ENCODE measurements at regions not wholly inside any gene's neighbourhood (a gene's known extent, or its start where the extent isn't known, plus 50 kb on each side); places are given as distances from the start of the nearest gene placed in this dataset.
"Not testable (repeated sequence)": the region's sequence is repeated elsewhere in the genome, so short reads cannot be mapped to it uniquely, and the experiment has no call there.

DNA sequence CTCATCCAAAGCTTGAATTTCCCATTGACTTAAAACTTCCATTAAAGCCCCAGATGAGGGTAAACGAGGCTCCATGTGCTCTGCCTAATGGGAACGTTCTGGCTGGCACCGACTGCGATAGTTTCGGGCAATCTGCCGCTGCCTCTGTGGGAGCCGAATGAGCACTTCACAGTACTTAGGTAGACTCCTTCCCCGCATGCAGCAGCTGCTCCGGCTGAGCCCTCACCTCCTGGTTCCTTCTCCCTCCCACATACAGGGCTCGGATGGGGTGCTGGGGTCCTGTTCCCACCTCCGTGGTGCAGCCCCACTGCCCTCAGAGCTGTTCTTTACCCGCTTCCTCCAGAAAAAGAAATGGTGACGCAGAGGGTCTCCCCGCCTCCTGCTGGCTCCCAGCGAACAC is 476.5 kb upstream of the SALL3 start:
- TF ChIP-seq, protein P1, sequence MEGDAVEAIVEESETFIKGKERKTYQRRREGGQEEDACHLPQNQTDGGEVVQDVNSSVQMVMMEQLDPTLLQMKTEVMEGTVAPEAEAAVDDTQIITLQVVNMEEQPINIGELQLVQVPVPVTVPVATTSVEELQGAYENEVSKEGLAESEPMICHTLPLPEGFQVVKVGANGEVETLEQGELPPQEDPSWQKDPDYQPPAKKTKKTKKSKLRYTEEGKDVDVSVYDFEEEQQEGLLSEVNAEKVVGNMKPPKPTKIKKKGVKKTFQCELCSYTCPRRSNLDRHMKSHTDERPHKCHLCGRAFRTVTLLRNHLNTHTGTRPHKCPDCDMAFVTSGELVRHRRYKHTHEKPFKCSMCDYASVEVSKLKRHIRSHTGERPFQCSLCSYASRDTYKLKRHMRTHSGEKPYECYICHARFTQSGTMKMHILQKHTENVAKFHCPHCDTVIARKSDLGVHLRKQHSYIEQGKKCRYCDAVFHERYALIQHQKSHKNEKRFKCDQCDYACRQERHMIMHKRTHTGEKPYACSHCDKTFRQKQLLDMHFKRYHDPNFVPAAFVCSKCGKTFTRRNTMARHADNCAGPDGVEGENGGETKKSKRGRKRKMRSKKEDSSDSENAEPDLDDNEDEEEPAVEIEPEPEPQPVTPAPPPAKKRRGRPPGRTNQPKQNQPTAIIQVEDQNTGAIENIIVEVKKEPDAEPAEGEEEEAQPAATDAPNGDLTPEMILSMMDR (IDR thresholded peaks at IDR 0.05), result no peak
- ATAC-seq (ENCODE audit: insufficient number of reproducible peaks, low FRiP score, low read depth) (no peak), DNase-seq (ENCODE audit: low spot score) (no peak)
- no peaks in the 10 kb centered on the region for H3K27me3 ChIP-seq (replicated peaks; ENCODE audit: insufficient read depth)
- H3K9me3 ChIP-seq, result no peaks in the 10 kb centered on the region
- no peaks in the 10 kb centered on the region for H3K4me1 ChIP-seq (ENCODE audit: control insufficient read depth in 1 of 2, low read depth in 2 of 2)
- H3K36me3 ChIP-seq, result no peaks in the 10 kb centered on the region
- no peak overlapping the region for H3K4me3 ChIP-seq
- H3K27ac ChIP-seq, result no peak overlapping the region

DNA sequence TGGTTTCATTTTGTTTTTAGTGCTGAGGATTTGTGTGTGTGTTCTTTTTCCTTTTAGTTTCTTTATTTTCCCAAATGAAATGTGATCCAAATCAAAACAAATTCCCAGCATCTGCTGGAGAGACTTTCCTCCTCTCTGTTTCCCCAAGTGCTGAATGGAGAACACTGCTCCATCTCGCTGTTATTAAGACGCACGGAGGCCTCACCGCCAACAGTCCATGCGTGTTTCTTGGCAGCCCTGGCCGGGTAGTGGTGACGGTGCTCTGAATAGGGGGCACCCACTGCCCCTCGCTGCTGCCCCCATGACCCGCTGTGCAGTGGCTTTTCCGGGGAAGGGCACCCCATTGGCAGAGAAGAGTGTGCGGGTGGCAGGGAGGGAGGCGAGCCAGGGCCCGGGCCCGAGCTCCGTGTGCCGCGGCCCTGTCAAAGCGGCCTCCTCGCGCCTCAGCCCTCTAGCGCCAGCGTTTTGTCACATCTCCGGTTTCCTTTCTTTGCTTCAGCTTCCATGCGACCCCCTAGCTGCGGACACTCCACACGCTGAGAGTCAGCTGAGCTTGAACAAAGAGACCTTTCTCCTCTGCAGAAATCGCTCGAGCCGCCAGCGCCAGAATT is 473.7 kb upstream of the SALL3 start:
- no peaks in the 10 kb centered on the region for H3K27me3 ChIP-seq (replicated peaks; ENCODE audit: insufficient read depth)
- H3K4me1 ChIP-seq (ENCODE audit: control insufficient read depth in 1 of 2, low read depth in 2 of 2), result no peaks in the 10 kb centered on the region
- no peak overlapping the region for H3K27ac ChIP-seq
- DNase-seq (ENCODE audit: low spot score) (no peak), ATAC-seq (ENCODE audit: insufficient number of reproducible peaks, low FRiP score, low read depth) (no peak)
- TF ChIP-seq, protein P1 (IDR thresholded peaks at IDR 0.05), result no peak
- no peaks in the 10 kb centered on the region for H3K36me3 ChIP-seq
- H3K4me3 ChIP-seq, result no peak overlapping the region
- H3K9me3 ChIP-seq, result no peaks in the 10 kb centered on the region

DNA sequence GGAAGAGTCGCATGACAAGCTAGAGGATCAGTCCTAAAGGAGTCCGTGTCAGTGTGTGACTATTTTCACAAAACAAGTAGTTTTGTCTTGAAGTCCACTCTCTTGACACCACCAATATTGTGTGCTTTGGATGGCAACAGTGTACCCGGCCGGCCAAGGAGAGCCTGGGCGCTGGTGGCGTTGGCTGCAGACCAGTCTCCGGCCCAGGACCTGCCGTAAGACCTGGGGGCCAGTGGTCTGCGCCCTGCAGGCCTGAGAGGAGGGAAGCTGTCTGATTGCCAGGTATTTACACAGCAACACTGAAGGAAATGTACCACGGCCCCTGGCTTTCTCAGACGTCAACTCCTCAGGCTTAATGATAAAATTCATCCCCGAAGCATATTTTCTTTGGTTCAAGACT is 472.4 kb upstream of the SALL3 start:
- H3K9me3 ChIP-seq, result no peaks in the 10 kb centered on the region
- H3K4me3 ChIP-seq, result no peak overlapping the region
- no peak overlapping the region for H3K27ac ChIP-seq
- ATAC-seq (ENCODE audit: insufficient number of reproducible peaks, low FRiP score, low read depth), result no peak
- TF ChIP-seq, protein P1 (IDR thresholded peaks at IDR 0.05), result no peak
- DNase-seq (ENCODE audit: low spot score), result no peak
- H3K27me3 ChIP-seq (replicated peaks; ENCODE audit: insufficient read depth), result no peaks in the 10 kb centered on the region
- H3K4me1 ChIP-seq (ENCODE audit: control insufficient read depth in 1 of 2, low read depth in 2 of 2), result no peaks in the 10 kb centered on the region
- H3K36me3 ChIP-seq, result no peaks in the 10 kb centered on the region

DNA sequence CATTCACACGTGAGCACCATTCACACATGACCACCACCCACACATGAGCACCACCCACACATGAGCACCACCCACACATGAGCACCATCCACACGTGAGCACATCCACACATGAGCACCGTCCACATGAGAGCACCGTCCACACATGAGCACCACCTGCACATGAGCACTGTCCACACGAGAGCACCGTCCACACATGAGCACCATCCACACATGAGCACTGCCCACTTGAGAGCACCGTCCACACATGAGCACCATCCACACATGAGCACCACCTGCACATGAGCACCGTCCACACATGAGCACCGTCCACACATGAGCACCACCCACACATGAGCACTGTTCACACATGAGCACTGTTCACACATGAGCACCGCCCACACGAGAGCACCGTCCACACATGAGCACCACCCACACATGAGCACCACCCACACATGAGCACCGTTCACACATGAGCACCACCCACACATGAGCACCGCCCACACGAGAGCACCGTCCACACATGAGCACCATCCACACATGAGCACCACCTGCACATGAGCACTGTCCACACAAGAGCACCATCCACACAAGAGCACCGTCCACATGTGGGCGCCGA is 471.3 kb upstream of the SALL3 start:
- not testable (repeated sequence) for DNase-seq (ENCODE audit: low spot score); H3K4me1 ChIP-seq (ENCODE audit: control insufficient read depth in 1 of 2, low read depth in 2 of 2)

DNA sequence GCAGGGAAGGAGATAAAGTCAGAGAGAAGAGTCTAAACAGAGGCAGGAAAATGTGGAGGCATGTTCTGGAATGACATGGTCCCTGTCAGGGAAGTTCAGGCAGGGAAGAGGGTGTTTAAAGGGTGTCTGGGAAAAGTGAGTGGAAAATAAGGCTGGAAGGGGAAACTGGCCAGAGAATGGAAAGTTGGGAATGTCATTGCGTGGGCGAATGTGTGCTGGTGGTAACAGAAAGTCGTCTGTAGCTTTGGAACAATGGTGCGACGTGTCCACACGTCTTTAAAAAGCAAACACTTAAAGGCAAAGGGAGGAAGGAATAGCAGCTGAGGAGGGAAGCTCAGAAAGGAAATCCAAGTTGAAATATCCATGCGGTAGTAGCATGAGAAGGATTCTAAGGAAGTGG is 469.5 kb upstream of the SALL3 start:
- DNase-seq (ENCODE audit: low spot score), result no peak
- TF ChIP-seq, protein P1 (IDR thresholded peaks at IDR 0.05), result no peak
- Histone ChIP-seq H3K27ac (no peak overlapping the region), H3K4me1 (ENCODE audit: control insufficient read depth in 1 of 2, low read depth in 2 of 2) (no peaks in the 10 kb centered on the region), H3K27me3 (replicated peaks; ENCODE audit: insufficient read depth) (no peaks in the 10 kb centered on the region), H3K9me3 (no peaks in the 10 kb centered on the region), H3K36me3 (no peaks in the 10 kb centered on the region), H3K4me3 (no peak overlapping the region)
- no peak for ATAC-seq (ENCODE audit: insufficient number of reproducible peaks, low FRiP score, low read depth)

More for the DNA sequence above, 471.3 kb upstream of the SALL3 start:
- not testable (repeated sequence) for H3K27ac ChIP-seq; H3K36me3 ChIP-seq; H3K27me3 ChIP-seq (replicated peaks; ENCODE audit: insufficient read depth); H3K9me3 ChIP-seq; H3K4me3 ChIP-seq; ATAC-seq (ENCODE audit: insufficient number of reproducible peaks, low FRiP score, low read depth)

DNA sequence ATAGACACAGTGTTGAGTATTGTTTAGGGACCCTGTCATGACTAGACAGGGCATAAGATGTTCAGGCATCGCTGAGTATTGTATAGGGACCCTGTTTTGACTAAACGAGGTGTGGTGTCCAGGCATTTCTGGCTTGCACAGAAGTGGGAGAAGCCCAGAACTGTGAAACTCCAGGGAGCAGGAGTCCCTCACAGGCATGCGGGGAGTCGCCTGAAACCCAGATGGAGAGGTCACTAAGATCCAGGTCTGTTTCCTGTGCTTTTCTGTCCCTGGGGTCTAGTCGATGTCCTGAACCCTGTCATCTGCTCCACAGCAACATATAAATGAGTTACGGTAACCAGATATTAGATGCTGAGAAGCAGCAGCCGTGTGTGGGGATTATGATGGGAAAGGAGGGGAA is 469.0 kb upstream of the SALL3 start:
- Histone ChIP-seq H3K4me1 (ENCODE audit: control insufficient read depth in 1 of 2, low read depth in 2 of 2) (no peaks in the 10 kb centered on the region), H3K36me3 (no peaks in the 10 kb centered on the region), H3K27ac (no peak overlapping the region), H3K27me3 (replicated peaks; ENCODE audit: insufficient read depth) (no peaks in the 10 kb centered on the region), H3K4me3 (no peak overlapping the region), H3K9me3 (no peaks in the 10 kb centered on the region)
- DNase-seq (ENCODE audit: low spot score) (no peak), ATAC-seq (ENCODE audit: insufficient number of reproducible peaks, low FRiP score, low read depth) (no peak)
- TF ChIP-seq, protein P1 (IDR thresholded peaks at IDR 0.05), result no peak
